HG03565 (cell line): ENCODE measurements at regions not wholly inside any gene's neighbourhood (a gene's known extent, or its start where the extent isn't known, plus 50 kb on each side); places are given as distances from the start of the nearest gene placed in this dataset.
"Not testable (repeated sequence)": the region's sequence is repeated elsewhere in the genome, so short reads cannot be mapped to it uniquely, and the experiment has no call there.

Source experiments
- ATAC-seq: cut with Tn5 transposase; IDR thresholded peaks from one replicate; pipeline ENCODE4 v1.9.1; 2021; ENCODE audit warnings: mild to moderate bottlenecking, moderate library complexity; ENCODE audit not compliant: unreplicated experiment

DNA sequence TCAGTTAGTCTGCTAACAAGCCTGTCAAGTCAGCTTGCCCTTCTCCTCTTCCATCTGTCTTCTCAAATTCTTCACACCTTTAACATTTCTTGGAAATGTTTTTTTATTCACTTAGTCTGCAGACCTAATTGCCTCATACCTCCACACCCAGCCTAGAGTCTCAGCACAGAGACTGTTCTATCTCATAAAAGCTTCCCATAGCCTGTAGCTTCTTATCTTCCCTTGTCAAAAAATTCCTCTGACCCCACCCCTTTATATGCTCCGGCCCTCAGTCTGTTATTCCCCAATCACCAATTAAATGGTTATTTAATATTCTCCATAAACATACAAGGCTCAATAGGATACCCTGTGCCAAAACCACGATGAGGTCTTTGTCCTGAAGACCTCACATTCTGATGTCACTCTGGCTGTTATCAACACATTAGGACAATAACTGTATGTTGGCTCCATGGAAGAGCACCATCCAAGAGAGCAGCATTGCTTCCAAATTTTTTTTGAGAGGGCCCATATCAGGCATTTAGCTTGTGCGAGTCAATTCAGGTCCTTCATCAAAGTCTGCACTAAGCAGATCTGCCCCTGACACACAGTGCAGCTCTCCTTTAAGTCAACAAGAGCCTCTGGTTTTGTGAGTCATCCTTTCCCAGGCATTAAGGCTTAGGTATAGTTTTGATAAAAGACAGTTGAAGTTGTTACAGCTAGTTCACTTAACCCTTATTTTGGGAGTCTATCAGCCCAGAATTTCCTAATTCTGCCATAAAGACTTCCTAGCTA, 83.2 kb upstream of the TBX18 start:
- no peak for ATAC-seq

DNA sequence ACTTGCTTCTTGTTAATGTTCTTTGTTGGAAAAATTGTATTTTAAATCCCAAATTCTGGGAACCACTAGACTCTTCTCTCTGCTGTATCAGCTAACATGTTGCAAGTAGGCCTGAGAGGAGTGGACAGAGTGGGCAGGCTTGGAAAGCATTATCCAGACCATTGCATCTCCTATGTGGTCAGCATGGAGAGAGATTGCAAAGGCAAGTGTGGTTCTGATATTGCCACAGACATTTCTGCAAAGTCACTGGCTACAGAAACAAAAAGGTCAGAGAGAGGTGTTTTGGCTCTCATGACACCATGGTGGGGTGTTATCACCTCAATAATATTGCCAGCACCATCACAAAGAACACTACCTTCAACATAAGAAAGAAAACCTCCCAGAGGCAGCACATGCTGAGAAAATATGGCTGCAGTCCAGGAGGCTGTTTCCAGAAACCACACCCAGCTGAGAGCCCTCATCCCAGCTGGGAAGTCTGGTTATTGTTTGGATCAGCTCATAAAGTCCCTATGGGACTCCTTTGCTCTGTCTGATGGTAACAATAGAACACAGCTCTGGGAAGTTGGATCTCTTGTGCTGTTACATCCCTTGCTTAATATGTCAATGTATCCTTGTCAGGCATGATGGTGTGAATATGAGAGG, 78.2 kb upstream of the TBX18 start:
- ATAC-seq = no peak

DNA sequence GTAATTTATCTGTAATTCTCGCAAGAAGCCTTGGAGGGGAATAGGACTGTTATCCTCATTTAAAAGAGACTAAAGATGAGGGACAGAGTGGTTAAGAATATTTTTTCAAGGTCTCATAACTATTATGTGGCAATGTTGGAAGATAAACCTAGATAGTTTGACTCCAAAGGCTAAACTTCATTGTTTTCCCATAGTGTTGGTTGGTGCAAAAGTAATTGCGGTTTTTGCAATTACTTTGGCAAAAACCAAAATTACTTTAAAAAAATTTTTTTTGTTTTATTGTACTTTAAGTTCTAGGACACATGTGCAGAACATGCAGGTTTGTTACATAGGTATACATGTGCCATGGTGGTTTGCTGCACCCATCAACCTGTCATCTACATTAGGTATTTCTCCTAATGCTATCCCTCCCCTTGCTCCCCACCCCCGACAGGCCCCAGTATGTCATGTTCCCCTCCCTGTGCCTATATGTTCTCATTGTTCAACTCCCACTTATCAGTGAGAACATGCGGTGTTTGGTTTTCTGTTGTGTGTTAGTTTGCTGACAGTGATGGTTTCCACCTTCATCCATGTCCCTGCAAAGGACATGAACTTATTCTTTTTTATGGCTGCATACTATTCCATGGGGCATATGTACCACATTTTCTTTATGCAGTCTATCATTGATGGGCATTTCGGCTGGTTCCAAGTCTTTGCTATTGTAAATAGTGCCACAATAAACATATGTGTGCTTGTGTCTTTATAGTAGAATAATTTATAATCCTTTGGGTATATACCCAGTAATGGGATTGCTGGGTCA, 72.9 kb upstream of the TBX18 start:
- not testable (repeated sequence) for ATAC-seq

DNA sequence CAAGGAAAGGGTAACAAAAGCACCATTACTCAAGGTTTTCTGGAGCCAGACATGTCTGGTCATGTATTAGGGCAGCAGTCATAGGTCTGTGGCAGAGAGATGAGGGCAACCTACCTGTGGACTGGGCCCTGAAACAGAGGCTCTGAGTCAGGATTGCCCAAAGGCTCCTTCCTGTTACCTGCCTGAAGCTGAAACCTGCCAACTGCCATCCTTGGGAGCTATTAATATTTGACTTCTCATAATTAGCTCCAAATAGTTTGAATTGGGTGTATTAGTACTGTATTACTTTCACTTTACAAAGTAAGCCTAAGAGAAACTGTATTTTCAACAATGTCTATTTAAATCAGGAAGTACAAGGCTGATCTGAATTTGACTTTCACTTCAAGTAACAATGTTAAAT, 72.0 kb upstream of the TBX18 start:
- peak; percentile 53 for ATAC-seq

DNA sequence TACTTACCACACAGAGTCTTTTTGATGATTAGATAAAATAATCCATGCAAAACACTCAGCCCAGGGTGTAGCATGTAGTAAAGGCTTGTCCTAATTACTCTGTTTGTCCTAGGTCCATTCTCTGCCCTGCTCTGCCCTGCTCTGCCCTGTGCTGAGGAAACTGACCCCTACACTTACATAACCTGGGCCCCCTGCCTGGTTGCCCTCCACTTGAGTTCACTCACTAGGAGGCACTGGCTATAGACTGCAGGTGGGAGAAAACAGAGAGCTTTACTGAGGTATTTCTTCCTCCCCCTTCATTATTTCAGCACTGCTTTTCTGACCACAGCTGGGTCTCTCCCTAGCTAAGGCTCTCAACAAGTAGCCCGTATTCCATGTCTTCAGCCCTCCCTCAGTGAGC, 70.9 kb upstream of the TBX18 start:
- ATAC-seq = no peak

DNA sequence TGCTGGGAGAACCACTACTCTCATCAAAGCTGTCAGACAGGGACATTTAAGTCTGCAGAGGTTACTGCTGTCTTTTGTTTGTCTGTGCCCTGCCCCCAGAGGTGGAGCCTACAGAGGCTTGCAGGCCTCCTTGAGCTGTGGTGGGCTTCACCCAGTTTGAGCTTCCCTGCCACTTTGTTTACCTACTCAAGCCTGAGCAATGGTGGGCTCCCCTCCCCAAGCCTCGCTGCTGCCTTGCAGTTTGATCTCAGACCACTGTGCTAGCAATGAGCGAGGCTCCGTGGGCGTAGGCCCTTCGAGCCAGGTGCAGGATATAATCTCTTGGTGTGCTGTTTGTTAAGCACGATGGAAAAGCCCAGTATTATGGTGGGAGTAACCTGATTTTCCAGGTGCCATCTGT, 67.5 kb upstream of the TBX18 start:
- not testable (repeated sequence) for ATAC-seq

DNA sequence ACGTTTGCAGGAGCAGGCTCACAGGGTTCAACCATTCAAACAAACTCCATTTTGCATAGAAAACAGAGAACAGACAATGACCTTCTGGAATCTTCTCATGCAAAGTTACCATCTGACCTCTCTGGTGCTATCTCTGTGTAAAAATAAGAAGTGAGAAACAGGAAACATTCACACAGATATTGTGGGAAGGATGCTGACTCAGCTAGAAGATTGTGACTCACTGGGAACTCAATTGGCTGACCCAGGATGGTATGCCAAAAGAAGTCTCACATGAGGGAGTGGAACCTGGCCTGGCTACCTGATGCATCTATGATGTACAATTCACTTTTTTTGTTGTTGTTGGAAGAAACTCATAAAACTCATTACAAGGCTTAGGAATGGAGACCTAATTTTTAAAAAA, 61.1 kb upstream of the TBX18 start:
- ATAC-seq = no peak

DNA sequence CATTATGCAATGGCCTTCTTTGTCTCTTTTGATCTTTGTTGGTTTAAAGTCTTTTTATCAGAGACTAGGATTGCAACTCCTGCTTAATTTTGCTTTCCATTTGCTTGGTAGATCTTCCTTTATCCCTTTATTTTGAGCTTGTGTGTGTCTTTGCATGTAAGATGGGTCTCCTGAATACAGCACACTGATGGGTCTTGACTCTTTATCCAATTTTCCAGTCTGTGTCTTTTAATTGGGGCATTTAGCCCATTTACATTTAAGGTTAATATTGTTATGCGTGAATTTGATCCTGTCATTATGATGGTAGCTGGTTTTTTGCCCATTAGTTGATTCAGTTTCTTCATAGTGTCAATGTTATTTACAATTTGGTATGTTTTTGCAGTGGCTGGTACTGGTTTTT, 56.9 kb upstream of the TBX18 start:
- not testable (repeated sequence) for ATAC-seq

DNA sequence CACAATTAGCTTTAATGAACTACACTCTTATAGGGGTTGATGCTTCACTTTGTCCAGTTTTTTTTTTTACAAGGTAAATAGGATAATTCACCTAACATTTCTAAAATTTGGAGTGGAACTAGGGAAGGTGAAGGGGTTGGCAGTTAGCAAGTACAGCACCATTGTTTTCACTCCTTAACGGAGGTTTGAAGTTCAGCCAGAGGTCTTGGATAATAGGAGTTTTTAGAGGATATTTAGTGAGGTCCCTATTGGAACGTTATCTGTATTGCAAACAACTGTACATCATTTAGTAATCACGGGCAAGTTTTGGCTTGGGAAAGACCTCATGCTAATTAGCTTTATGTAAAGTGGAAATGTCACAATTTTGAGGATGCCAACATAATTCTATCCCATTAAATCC, 52.3 kb upstream of the TBX18 start:
- no peak for ATAC-seq

DNA sequence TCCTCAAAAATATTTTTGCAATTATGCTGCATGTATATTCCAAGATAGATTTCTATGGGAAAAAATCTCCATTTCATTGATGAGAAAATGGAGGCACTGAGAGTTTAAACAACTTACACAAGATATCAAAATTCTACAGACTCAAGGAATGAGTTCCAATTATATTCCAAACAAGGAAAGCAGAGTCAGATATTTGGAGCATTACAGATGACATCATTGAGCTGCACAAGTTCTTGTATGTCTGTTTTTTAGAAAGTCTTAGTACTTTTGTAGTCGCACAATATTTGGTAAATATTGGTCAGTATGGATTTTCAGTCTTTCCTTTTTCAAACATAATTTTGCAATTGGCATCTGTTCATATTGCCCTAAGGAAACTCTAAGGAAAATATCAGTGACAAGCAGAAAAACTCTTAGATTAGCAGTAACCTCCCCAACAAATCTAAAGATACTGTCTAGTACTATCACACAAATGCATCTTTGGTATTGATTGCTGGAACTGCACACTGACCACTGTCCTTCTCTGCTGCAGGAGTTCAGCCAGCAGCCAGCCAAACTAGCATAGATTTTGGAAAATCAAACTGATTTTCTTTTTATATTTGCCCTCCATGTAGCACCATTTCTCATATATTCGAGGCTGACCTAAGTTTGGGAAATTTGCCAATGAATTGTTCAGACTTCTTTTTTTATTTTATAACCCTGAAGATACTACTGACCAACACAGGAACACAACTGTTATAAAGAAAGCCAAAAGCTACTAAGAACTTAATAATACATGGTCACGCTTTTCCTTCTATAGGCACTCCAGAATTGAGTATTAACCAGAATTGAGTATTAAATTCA, 51.7 kb upstream of the TBX18 start:
- no peak for ATAC-seq
